ENCODE measurements at regions not wholly inside any gene's neighbourhood (a gene's known extent, or its start where the extent isn't known, plus 50 kb on each side); places are given as distances from the start of the nearest gene placed in this dataset.

- Histone ChIP-seq H3K79me2 (replicated peaks; ENCODE audit: insufficient read depth, low read length) (no peaks in the 10 kb centered on the region), H3K27me3 (ENCODE audit: insufficient read depth, low read depth, low read length) (no peaks in the 10 kb centered on the region), H4K20me1 (ENCODE audit: insufficient read depth) (no peaks in the 10 kb centered on the region), H3K9me2 (ENCODE audit: insufficient read depth, low read length) (no peaks in the 10 kb centered on the region), H3K36me3 (ENCODE audit: insufficient read depth, low read length) (peaks cover 25% of the 10 kb centered on the region), H3K9me3 (ENCODE audit: low read length) (no peaks in the 10 kb centered on the region), H3F3A (ENCODE audit: insufficient read depth, low read length, poor library complexity, severe bottlenecking) (no peaks in the 10 kb centered on the region), H3K27ac (ENCODE audit: low read length) (no peak overlapping the region), H3K4me2 (ENCODE audit: low read length) (no peak overlapping the region), H3K9ac (ENCODE audit: low read length) (no peak overlapping the region), H2AFZ (ENCODE audit: low read depth, low read length) (no peak overlapping the region), H3K4me3 (ENCODE audit: low read length) (no peak overlapping the region)
- TF ChIP-seq SMC3 (conservative IDR thresholded peaks at IDR 0.05; ENCODE audit: poor library complexity) (no peak), TAF1 (IDR thresholded peaks at IDR 0.05; ENCODE audit: low read depth) (no peak), MXI1 (conservative IDR thresholded peaks at IDR 0.05; ENCODE audit: poor library complexity, severe bottlenecking) (no peak), RAD21 (conservative IDR thresholded peaks at IDR 0.05) (no peak), REST (IDR thresholded peaks at IDR 0.05; ENCODE audit: borderline replicate concordance) (no peak), EP300 (conservative IDR thresholded peaks at IDR 0.05; ENCODE audit: poor library complexity, severe bottlenecking) (no peak), POLR2AphosphoS5 (IDR thresholded peaks at IDR 0.05) (no peak), EZH2 (IDR thresholded peaks at IDR 0.05; ENCODE audit: borderline replicate concordance, insufficient read depth, low read length, poor library complexity, severe bottlenecking) (no peak), CTCF (IDR thresholded peaks at IDR 0.05; ENCODE audit: poor library complexity, severe bottlenecking) (no peak)
These were observed 103.3 kb downstream of the PTPRS start for GRCh38 chr19:5237190-5237780.

GRCh38 chr19:5235458-5236219 is 105.0 kb downstream of the PTPRS start:
- Histone ChIP-seq H3K9ac (ENCODE audit: low read length) (no peak overlapping the region), H2AFZ (ENCODE audit: low read depth, low read length) (no peak overlapping the region), H3K9me3 (ENCODE audit: low read length) (no peaks in the 10 kb centered on the region), H3K27me3 (ENCODE audit: insufficient read depth, low read depth, low read length) (no peaks in the 10 kb centered on the region), H3K36me3 (ENCODE audit: insufficient read depth, low read length) (peaks cover 30% of the 10 kb centered on the region), H3K27ac (ENCODE audit: low read length) (no peak overlapping the region), H3K4me3 (ENCODE audit: low read length) (no peak overlapping the region), H3K79me2 (replicated peaks; ENCODE audit: insufficient read depth, low read length) (no peaks in the 10 kb centered on the region), H3F3A (ENCODE audit: insufficient read depth, low read length, poor library complexity, severe bottlenecking) (no peaks in the 10 kb centered on the region), H3K9me2 (ENCODE audit: insufficient read depth, low read length) (no peaks in the 10 kb centered on the region), H3K4me2 (ENCODE audit: low read length) (no peak overlapping the region), H4K20me1 (ENCODE audit: insufficient read depth) (no peaks in the 10 kb centered on the region)
- TF ChIP-seq MXI1 (conservative IDR thresholded peaks at IDR 0.05; ENCODE audit: poor library complexity, severe bottlenecking) (no peak), EZH2 (IDR thresholded peaks at IDR 0.05; ENCODE audit: borderline replicate concordance, insufficient read depth, low read length, poor library complexity, severe bottlenecking) (no peak), EP300 (conservative IDR thresholded peaks at IDR 0.05; ENCODE audit: poor library complexity, severe bottlenecking) (no peak), TAF1 (IDR thresholded peaks at IDR 0.05; ENCODE audit: low read depth) (no peak), SMC3 (conservative IDR thresholded peaks at IDR 0.05; ENCODE audit: poor library complexity) (no peak), RAD21 (conservative IDR thresholded peaks at IDR 0.05) (no peak), POLR2AphosphoS5 (IDR thresholded peaks at IDR 0.05) (no peak), CTCF (IDR thresholded peaks at IDR 0.05; ENCODE audit: poor library complexity, severe bottlenecking) (no peak)
